Panc1 (cell line): ENCODE measurements at regions not wholly inside any gene's neighbourhood (a gene's known extent, or its start where the extent isn't known, plus 50 kb on each side); places are given as distances from the start of the nearest gene placed in this dataset.

ENCODE experiments used
- ATAC-seq: fragments of 200-7000 bp; cut with Tn5 transposase; 2 replicates; pipeline ENCODE4 v1.9.1; 2020; ENCODE audit warnings: mild to moderate bottlenecking, moderate library complexity
- BruUV-seq: library from RNA; stranded (reverse); fragments of 400-500 nt; replicated peaks from 2 replicates; lab custom pipeline; 2021; lab: Mats Ljungman, UMichigan
- CTCF ChIA-PET: fragments of 300-600 bp; sonication (Branson Sonifier 250); formaldehyde crosslinking; loops from one replicate; lab custom pipeline; 2022; ENCODE audit warnings: antibody characterized with exemption; lab: Charles Lee
- POLR2A ChIA-PET: fragments of 300-600 bp; sonication (Branson Sonifier 250); formaldehyde crosslinking; loops from one replicate; lab custom pipeline; 2022; ENCODE audit warnings: antibody characterized with exemption; lab: Charles Lee
- DNase-seq: peaks from one replicate; pipeline ENCODE4 v3.0.0-alpha.2; 2010; ENCODE audit warnings: low read depth, low spot score
- H3K27ac ChIP-seq: 2 replicates; pipeline ENCODE4 v1.5.1; 2011; ENCODE audit warnings: mild to moderate bottlenecking, low read length, inconsistent platforms
- H3K27me3 ChIP-seq: fragments of 200-500 bp; sonication (Bioruptor generic); 2 replicates; pipeline ENCODE4 v1.6.0; 2014; ENCODE audit warnings: low read length, inconsistent platforms; ENCODE audit not compliant: control insufficient read depth, insufficient read depth
- H3K36me3 ChIP-seq: fragments of 200-500 bp; sonication (Bioruptor generic); 2 replicates; pipeline ENCODE4 v1.5.1; 2014; ENCODE audit warnings: inconsistent platforms, mild to moderate bottlenecking, low read length, moderate library complexity; ENCODE audit not compliant: control insufficient read depth, insufficient read depth
- H3K4me1 ChIP-seq: 2 replicates; pipeline ENCODE4 v1.5.1; 2011; ENCODE audit warnings: inconsistent platforms, mild to moderate bottlenecking, low read length, moderate library complexity; ENCODE audit not compliant: control insufficient read depth, insufficient read depth
- H3K4me3 ChIP-seq, 2 experiments: 2 replicates each; pipeline ENCODE4 v1.5.1; 2011 to 2012; ENCODE audit warnings: low read depth in 2 of 2, low read length in 2 of 2, mild to moderate bottlenecking in 2 of 2, inconsistent platforms in 1 of 2, moderate library complexity in 1 of 2
- H3K9me3 ChIP-seq: fragments of 200-500 bp; sonication (Bioruptor generic); 2 replicates; pipeline ENCODE4 v1.5.1; 2014; ENCODE audit warnings: low read depth, mild to moderate bottlenecking, inconsistent platforms, low read length, moderate library complexity; ENCODE audit not compliant: control insufficient read depth, insufficient read depth
- POLR2AphosphoS5 ChIP-seq: IDR thresholded peaks from 2 replicates; pipeline ENCODE4 v1.6.1; 2012; ENCODE audit warnings: mild to moderate bottlenecking, low read depth, low read length, moderate library complexity
- SIN3A ChIP-seq: IDR thresholded peaks from 2 replicates; pipeline ENCODE4 v1.6.1; 2012; ENCODE audit warnings: low read depth, mild to moderate bottlenecking, low read length, moderate library complexity, borderline replicate concordance; ENCODE audit not compliant: insufficient read depth
- TCF7L2 ChIP-seq: IDR thresholded peaks from 2 replicates; pipeline ENCODE4 v1.6.1; 2011; ENCODE audit warnings: mild to moderate bottlenecking, low read depth, low read length, inconsistent platforms
- in situ Hi-C: cut with HindIII; loops from 2 replicates; pipeline ENCODE4 v1.10.0; 2016; ENCODE audit warnings: low sequenced_read_pairs, low pct_unique_long_range_greater_than_20kb
- intact Hi-C: fragments of 100-400 bp; cut with micrococcal nuclease; formaldehyde crosslinking; loops from one replicate; pipeline ENCODE4 v1.10.0; 2022; ENCODE audit not compliant: unreplicated experiment
- TF ChIP-seq, protein P1 (sequence below), 2 experiments: IDR thresholded peaks; 2 replicates each; pipeline ENCODE4 v1.6.1; 2011 to 2012; ENCODE audit warnings: low read depth in 2 of 2, control low read depth in 1 of 2, low read length in 1 of 2, mild to moderate bottlenecking in 1 of 2, moderate library complexity in 1 of 2; ENCODE audit not compliant: insufficient read depth in 1 of 2
- TF ChIP-seq, protein P2 (sequence below): fragments of 450-650 bp; IDR thresholded peaks from 2 replicates; pipeline ENCODE4 v1.5.1; 2017; ENCODE audit warnings: mild to moderate bottlenecking

DNA sequence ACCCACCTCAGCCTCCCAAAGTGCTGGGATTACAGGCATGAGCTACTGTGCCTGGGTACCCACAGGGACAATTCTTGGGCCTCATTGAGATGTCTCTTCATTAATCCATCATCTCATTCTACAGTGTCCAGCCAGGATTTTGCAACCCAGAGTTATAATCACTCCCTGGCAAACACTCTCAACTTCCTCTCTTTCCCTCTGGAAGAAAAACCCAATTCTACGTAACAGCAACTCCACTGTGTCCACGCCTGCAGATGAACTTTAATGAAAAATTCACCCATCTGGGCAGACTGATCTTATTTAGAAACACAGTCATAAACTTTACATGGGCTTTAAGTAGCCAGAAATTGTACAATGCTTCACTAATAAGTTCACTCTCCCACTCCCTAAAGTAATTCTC lies 90.1 kb upstream of the ABCC4 start:
- H3K36me3 ChIP-seq: no peaks in the 10 kb centered on the region
- BruUV-seq: no TSS peak
- intact Hi-C loops: no loop called here
- no peak overlapping the region for H3K27ac ChIP-seq
- no peaks in the 10 kb centered on the region for H3K9me3 ChIP-seq
- in situ Hi-C loops: no loop called here
- no peaks in the 10 kb centered on the region for H3K27me3 ChIP-seq
- POLR2A ChIA-PET: no interaction called here
- TF ChIP-seq, protein P1, sequence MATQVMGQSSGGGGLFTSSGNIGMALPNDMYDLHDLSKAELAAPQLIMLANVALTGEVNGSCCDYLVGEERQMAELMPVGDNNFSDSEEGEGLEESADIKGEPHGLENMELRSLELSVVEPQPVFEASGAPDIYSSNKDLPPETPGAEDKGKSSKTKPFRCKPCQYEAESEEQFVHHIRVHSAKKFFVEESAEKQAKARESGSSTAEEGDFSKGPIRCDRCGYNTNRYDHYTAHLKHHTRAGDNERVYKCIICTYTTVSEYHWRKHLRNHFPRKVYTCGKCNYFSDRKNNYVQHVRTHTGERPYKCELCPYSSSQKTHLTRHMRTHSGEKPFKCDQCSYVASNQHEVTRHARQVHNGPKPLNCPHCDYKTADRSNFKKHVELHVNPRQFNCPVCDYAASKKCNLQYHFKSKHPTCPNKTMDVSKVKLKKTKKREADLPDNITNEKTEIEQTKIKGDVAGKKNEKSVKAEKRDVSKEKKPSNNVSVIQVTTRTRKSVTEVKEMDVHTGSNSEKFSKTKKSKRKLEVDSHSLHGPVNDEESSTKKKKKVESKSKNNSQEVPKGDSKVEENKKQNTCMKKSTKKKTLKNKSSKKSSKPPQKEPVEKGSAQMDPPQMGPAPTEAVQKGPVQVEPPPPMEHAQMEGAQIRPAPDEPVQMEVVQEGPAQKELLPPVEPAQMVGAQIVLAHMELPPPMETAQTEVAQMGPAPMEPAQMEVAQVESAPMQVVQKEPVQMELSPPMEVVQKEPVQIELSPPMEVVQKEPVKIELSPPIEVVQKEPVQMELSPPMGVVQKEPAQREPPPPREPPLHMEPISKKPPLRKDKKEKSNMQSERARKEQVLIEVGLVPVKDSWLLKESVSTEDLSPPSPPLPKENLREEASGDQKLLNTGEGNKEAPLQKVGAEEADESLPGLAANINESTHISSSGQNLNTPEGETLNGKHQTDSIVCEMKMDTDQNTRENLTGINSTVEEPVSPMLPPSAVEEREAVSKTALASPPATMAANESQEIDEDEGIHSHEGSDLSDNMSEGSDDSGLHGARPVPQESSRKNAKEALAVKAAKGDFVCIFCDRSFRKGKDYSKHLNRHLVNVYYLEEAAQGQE (IDR thresholded peaks at IDR 0.05; ENCODE audit: insufficient read depth in 1 of 2, low read depth in 2 of 2, low read length in 1 of 2): no peak
- TF ChIP-seq TCF7L2: no peak
- TF ChIP-seq SIN3A: no peak
- TF ChIP-seq, protein P2, sequence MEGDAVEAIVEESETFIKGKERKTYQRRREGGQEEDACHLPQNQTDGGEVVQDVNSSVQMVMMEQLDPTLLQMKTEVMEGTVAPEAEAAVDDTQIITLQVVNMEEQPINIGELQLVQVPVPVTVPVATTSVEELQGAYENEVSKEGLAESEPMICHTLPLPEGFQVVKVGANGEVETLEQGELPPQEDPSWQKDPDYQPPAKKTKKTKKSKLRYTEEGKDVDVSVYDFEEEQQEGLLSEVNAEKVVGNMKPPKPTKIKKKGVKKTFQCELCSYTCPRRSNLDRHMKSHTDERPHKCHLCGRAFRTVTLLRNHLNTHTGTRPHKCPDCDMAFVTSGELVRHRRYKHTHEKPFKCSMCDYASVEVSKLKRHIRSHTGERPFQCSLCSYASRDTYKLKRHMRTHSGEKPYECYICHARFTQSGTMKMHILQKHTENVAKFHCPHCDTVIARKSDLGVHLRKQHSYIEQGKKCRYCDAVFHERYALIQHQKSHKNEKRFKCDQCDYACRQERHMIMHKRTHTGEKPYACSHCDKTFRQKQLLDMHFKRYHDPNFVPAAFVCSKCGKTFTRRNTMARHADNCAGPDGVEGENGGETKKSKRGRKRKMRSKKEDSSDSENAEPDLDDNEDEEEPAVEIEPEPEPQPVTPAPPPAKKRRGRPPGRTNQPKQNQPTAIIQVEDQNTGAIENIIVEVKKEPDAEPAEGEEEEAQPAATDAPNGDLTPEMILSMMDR: no peak
- no peak for TF ChIP-seq POLR2AphosphoS5
- CTCF ChIA-PET: no interaction called here
- H3K4me1 ChIP-seq: no peaks in the 10 kb centered on the region
- no peak for DNase-seq
- ATAC-seq: no peak
- no peak overlapping the region for H3K4me3 ChIP-seq

DNA sequence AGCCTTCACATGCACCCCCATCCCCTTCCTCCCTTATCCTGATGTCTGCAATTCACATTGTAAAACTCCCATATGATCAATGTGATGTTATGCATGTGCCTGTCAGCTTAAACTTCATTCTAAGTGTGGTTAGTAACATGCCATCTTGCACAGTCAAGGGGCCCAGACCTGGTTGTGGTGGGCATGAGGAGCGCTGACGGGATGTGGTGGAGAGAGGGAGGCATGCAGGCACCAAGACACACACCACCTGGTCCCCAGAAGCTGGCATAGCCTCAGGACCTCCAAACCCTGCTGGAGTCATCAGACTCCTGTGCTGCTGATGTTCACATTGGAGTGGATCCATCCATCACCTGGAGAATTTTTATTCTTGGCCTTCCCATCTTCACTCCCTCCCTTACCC lies 90.5 kb upstream of the ABCC4 start:
- BruUV-seq: no TSS peak
- POLR2A ChIA-PET: no interaction called here
- Histone ChIP-seq H3K4me3 (no peak overlapping the region), H3K27me3 (no peaks in the 10 kb centered on the region), H3K9me3 (no peaks in the 10 kb centered on the region), H3K36me3 (no peaks in the 10 kb centered on the region), H3K27ac (no peak overlapping the region), H3K4me1 (no peaks in the 10 kb centered on the region)
- DNase-seq (no peak), ATAC-seq (no peak)
- CTCF ChIA-PET: no interaction called here
- in situ Hi-C loops: no loop called here
- TF ChIP-seq TCF7L2 (no peak), SIN3A (no peak), POLR2AphosphoS5 (no peak)
- TF ChIP-seq, protein P1 (IDR thresholded peaks at IDR 0.05; ENCODE audit: insufficient read depth in 1 of 2, low read depth in 2 of 2, low read length in 1 of 2): no peak
- TF ChIP-seq, protein P2: no peak
- intact Hi-C loops: no loop called here
